SK-N-SH (cell line): ENCODE measurements at regions not wholly inside any gene's neighbourhood (a gene's known extent, or its start where the extent isn't known, plus 50 kb on each side); places are given as distances from the start of the nearest gene placed in this dataset.

Source experiments
- CTCF ChIA-PET: fragments of 300-600, 350-600 bp; formaldehyde crosslinking; extraction: SDS; loops from one replicate; lab custom pipeline; 2021; lab: Yijun Ruan, JAX
- POLR2A ChIA-PET: fragments of 350-600 bp; sonication (Branson Sonifier 250); formaldehyde crosslinking; extraction: SDS; loops from one replicate; lab custom pipeline; 2020; ENCODE audit warnings: antibody characterized with exemption, inconsistent platforms; lab: Yijun Ruan, JAX
- DNase-seq: peaks from one replicate; pipeline ENCODE4 v3.0.0; 2012
- H2AFZ ChIP-seq: fragments of 200-600 bp; sonication (generic); 2 replicates; pipeline ENCODE4 v1.8.1; 2016; ENCODE audit warnings: antibody characterized with exemption, mild to moderate bottlenecking, low read depth
- H3F3A ChIP-seq: fragments of 200-600 bp; sonication (generic); replicated peaks from 2 replicates; pipeline ENCODE3; 2016; ENCODE audit warnings: antibody characterized with exemption, mild to moderate bottlenecking; ENCODE audit not compliant: insufficient read depth
- H3K27ac ChIP-seq, 2 experiments: fragments of 200-500 bp in 1 of 2; fragments of 200-600 bp in 1 of 2; sonication (Bioruptor generic) in 1 of 2; sonication (generic), shearing (Covaris generic) in 1 of 2; 2 replicates each; pipeline versions ENCODE4 v1.5.1 to v1.6.1; 2014 to 2016; ENCODE audit warnings: low read depth in 2 of 2, inconsistent platforms in 1 of 2, low read length in 1 of 2, mild to moderate bottlenecking in 1 of 2, mixed read lengths in 1 of 2
- H3K27me3 ChIP-seq: fragments of 200-600 bp; sonication (generic), shearing (Covaris generic); 2 replicates; pipeline ENCODE4 v1.6.1; 2016; ENCODE audit warnings: mixed run types; ENCODE audit not compliant: insufficient read depth
- H3K36me3 ChIP-seq, 2 experiments: fragments of 200-500 bp in 1 of 2; fragments of 200-600 bp in 1 of 2; sonication (Bioruptor generic) in 1 of 2; sonication (generic) in 1 of 2; replicated peaks in 1 of 2; 2 replicates each; pipeline versions ENCODE3 to v1.5.1; 2014 to 2016; ENCODE audit warnings: low read length in 1 of 2, mild to moderate bottlenecking in 1 of 2; ENCODE audit not compliant: insufficient read depth in 2 of 2, control insufficient read depth in 1 of 2
- H3K4me1 ChIP-seq, 2 experiments: fragments of 200-500 bp in 1 of 2; fragments of 200-600 bp in 1 of 2; sonication (Bioruptor generic) in 1 of 2; sonication (generic), shearing (Covaris generic) in 1 of 2; 2 replicates each; pipeline versions ENCODE4 v1.5.1 to v1.6.1; 2014 to 2016; ENCODE audit warnings: low read depth in 1 of 2, low read length in 1 of 2, mixed run types in 1 of 2; ENCODE audit not compliant: insufficient read depth in 2 of 2, control insufficient read depth in 1 of 2
- H3K4me2 ChIP-seq: fragments of 200-600 bp; sonication (generic), shearing (Covaris generic); 2 replicates; pipeline ENCODE4 v1.6.1; 2017; ENCODE audit warnings: mixed run types
- H3K4me3 ChIP-seq, 2 experiments: fragments of 200-500 bp in 1 of 2; fragments of 200-600 bp in 1 of 2; sonication (Bioruptor generic) in 1 of 2; sonication (generic), shearing (Covaris generic) in 1 of 2; 2 replicates each; pipeline versions ENCODE4 v1.5.1 to v1.8.1; 2014 to 2016; ENCODE audit warnings: low read depth in 2 of 2, inconsistent platforms in 1 of 2, low read length in 1 of 2, mild to moderate bottlenecking in 1 of 2, mixed read lengths in 1 of 2, moderate library complexity in 1 of 2
- H3K79me2 ChIP-seq: fragments of 200-600 bp; sonication (generic); 2 replicates; pipeline ENCODE4 v1.8.1; 2017; ENCODE audit warnings: mild to moderate bottlenecking; ENCODE audit not compliant: insufficient read depth
- H3K9ac ChIP-seq: fragments of 200-600 bp; sonication (generic); 2 replicates; pipeline ENCODE4 v1.6.1; 2017; ENCODE audit warnings: mixed run types
- H3K9me2 ChIP-seq: fragments of 200-600 bp; sonication (generic); 2 replicates; pipeline ENCODE4 v1.6.1; 2017; ENCODE audit warnings: mixed run types
- H3K9me3 ChIP-seq: fragments of 200-600 bp; sonication (generic); 2 replicates; pipeline ENCODE4 v1.6.1; 2017; ENCODE audit warnings: mixed run types, mild to moderate bottlenecking, moderate library complexity
- H4K20me1 ChIP-seq: fragments of 200-600 bp; sonication (generic); 2 replicates; pipeline ENCODE4 v1.6.1; 2017; ENCODE audit warnings: mild to moderate bottlenecking, mixed run types; ENCODE audit not compliant: insufficient read depth
- CHD2 ChIP-seq: fragments of 150-350 bp; IDR thresholded peaks from 2 replicates; pipeline ENCODE4 v1.6.1; 2018; ENCODE audit warnings: low read length; ENCODE audit not compliant: partially characterized antibody
- ELF1 ChIP-seq: IDR thresholded peaks from 2 replicates; pipeline ENCODE4 v1.4.0; 2012
- EZH2phosphoT487 ChIP-seq: fragments of 200-600 bp; sonication (generic); IDR thresholded peaks from 2 replicates; pipeline ENCODE4 v1.6.1; 2017; ENCODE audit warnings: low read depth, mixed run types, mild to moderate bottlenecking, antibody characterized with exemption, moderate library complexity, borderline replicate concordance
- FOSL2 ChIP-seq: IDR thresholded peaks from 2 replicates; pipeline ENCODE4 v1.4.0; 2012; ENCODE audit warnings: low read depth, mild to moderate bottlenecking, moderate library complexity, borderline replicate concordance
- IRF3 ChIP-seq: fragments of 150-350 bp; IDR thresholded peaks from 2 replicates; pipeline ENCODE4 v1.6.1; 2016; ENCODE audit warnings: mild to moderate bottlenecking, low read depth, low read length
- JUND ChIP-seq: IDR thresholded peaks from 2 replicates; pipeline ENCODE4 v1.4.0; 2012
- MEF2A ChIP-seq: IDR thresholded peaks from 2 replicates; pipeline ENCODE4 v1.4.0; 2012; ENCODE audit warnings: low read depth, borderline replicate concordance
- NRF1 ChIP-seq: IDR thresholded peaks from 2 replicates; pipeline ENCODE4 v1.6.1; 2012; ENCODE audit warnings: low read depth, mild to moderate bottlenecking, low read length
- PBX3 ChIP-seq: IDR thresholded peaks from 2 replicates; pipeline ENCODE4; 2012
- POLR2AphosphoS5 ChIP-seq: IDR thresholded peaks from 2 replicates; pipeline ENCODE4 v1.6.1; 2012; ENCODE audit warnings: low read depth, low read length
- RAD21 ChIP-seq: IDR thresholded peaks from 2 replicates; pipeline ENCODE4 v1.6.1; 2012; ENCODE audit warnings: mild to moderate bottlenecking, low read length
- RXRA ChIP-seq: IDR thresholded peaks from 2 replicates; pipeline ENCODE4 v1.4.0; 2012; ENCODE audit warnings: low read depth, mild to moderate bottlenecking, borderline replicate concordance
- TAF1 ChIP-seq: IDR thresholded peaks from 2 replicates; pipeline ENCODE4 v1.6.1; 2012; ENCODE audit warnings: low read depth, mild to moderate bottlenecking, low read length, moderate library complexity, borderline replicate concordance
- TCF12 ChIP-seq: IDR thresholded peaks from 2 replicates; pipeline ENCODE4 v1.4.0; 2012
- USF2 ChIP-seq: fragments of 150-350 bp; IDR thresholded peaks from 2 replicates; pipeline ENCODE4 v1.6.1; 2017; ENCODE audit warnings: antibody characterized with exemption, low read length, low read depth, borderline replicate concordance
- YY1 ChIP-seq: IDR thresholded peaks from 2 replicates; pipeline ENCODE4 v1.4.0; 2012; ENCODE audit warnings: low read depth, mild to moderate bottlenecking
- WGBS: methylation state at CpG from one replicate; pipeline ENCODE4 v1.1.6; 2017; ENCODE audit warnings: low lambda C conversion rate; 5-methylcytosine and 5-hydroxymethylcytosine counted together
- TF ChIP-seq, protein P1 (sequence below): IDR thresholded peaks from 2 replicates; pipeline ENCODE4 v1.4.0; 2012; ENCODE audit warnings: low read depth
- TF ChIP-seq, protein P2 (sequence below): fragments of 200-600 bp; sonication (generic); IDR thresholded peaks from 2 replicates; pipeline ENCODE4 v1.6.1; 2017; ENCODE audit warnings: antibody characterized with exemption, mild to moderate bottlenecking, moderate library complexity
- TF ChIP-seq, protein P3 (sequence below): IDR thresholded peaks from 2 replicates; pipeline ENCODE4 v1.4.0; 2012; ENCODE audit warnings: low read depth, borderline replicate concordance

GRCh38 chr11:129321076-129321475 lies 54.6 kb upstream of the BARX2 start:
- no peaks in the 10 kb centered on the region for H4K20me1 ChIP-seq
- no peak overlapping the region for H3K4me2 ChIP-seq
- H3K9me3 ChIP-seq = no peaks in the 10 kb centered on the region
- no peaks in the 10 kb centered on the region for H3K36me3 ChIP-seq
- H3K27me3 ChIP-seq = no peaks in the 10 kb centered on the region
- no peak overlapping the region for H2AFZ ChIP-seq
- no peak for DNase-seq
- no peaks in the 10 kb centered on the region for H3K79me2 ChIP-seq
- CTCF ChIA-PET = interaction anchor here (1.1 to 1.6 kb wide), 4 partner anchors 10 to 435 kb away, joined by 3 to 6 read pairs (median 3); no protein-coding TSS in a partner anchor
- no peaks in the 10 kb centered on the region for H3K9me2 ChIP-seq
- H3K9ac ChIP-seq = no peak overlapping the region
- WGBS = 57% methylated on average over 2 of the region's 2 CpGs
- H3K4me3 ChIP-seq = no peak overlapping the region
- no peak for TF ChIP-seq TAF1
- TF ChIP-seq CHD2 = no peak
- TF ChIP-seq RAD21 = no peak
- no peak for TF ChIP-seq EZH2phosphoT487
- no peak for TF ChIP-seq IRF3
- TF ChIP-seq, protein P1, sequence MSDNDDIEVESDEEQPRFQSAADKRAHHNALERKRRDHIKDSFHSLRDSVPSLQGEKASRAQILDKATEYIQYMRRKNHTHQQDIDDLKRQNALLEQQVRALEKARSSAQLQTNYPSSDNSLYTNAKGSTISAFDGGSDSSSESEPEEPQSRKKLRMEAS = no peak
- TF ChIP-seq, protein P2, sequence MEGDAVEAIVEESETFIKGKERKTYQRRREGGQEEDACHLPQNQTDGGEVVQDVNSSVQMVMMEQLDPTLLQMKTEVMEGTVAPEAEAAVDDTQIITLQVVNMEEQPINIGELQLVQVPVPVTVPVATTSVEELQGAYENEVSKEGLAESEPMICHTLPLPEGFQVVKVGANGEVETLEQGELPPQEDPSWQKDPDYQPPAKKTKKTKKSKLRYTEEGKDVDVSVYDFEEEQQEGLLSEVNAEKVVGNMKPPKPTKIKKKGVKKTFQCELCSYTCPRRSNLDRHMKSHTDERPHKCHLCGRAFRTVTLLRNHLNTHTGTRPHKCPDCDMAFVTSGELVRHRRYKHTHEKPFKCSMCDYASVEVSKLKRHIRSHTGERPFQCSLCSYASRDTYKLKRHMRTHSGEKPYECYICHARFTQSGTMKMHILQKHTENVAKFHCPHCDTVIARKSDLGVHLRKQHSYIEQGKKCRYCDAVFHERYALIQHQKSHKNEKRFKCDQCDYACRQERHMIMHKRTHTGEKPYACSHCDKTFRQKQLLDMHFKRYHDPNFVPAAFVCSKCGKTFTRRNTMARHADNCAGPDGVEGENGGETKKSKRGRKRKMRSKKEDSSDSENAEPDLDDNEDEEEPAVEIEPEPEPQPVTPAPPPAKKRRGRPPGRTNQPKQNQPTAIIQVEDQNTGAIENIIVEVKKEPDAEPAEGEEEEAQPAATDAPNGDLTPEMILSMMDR = no peak
- no peak for TF ChIP-seq NRF1
- no peak for TF ChIP-seq JUND
- no peak for TF ChIP-seq TCF12
- no peak for TF ChIP-seq RXRA
- TF ChIP-seq, protein P3, sequence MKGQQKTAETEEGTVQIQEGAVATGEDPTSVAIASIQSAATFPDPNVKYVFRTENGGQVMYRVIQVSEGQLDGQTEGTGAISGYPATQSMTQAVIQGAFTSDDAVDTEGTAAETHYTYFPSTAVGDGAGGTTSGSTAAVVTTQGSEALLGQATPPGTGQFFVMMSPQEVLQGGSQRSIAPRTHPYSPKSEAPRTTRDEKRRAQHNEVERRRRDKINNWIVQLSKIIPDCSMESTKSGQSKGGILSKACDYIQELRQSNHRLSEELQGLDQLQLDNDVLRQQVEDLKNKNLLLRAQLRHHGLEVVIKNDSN = no peak
- TF ChIP-seq FOSL2 = no peak
- no peak for TF ChIP-seq PBX3
- no peak for TF ChIP-seq ELF1
- TF ChIP-seq USF2 = no peak
- no peak for TF ChIP-seq POLR2AphosphoS5
- TF ChIP-seq YY1 = no peak
- no peak for TF ChIP-seq MEF2A
- POLR2A ChIA-PET = no interaction called here
- no peaks in the 10 kb centered on the region for H3F3A ChIP-seq
- peaks cover 0 to 6% of the 10 kb centered on the region in 2 experiments; a peak in 1 of 4 replicates for H3K4me1 ChIP-seq
- no peak overlapping the region for H3K27ac ChIP-seq
